HEK293 (cell line): ENCODE measurements at regions not wholly inside any gene's neighbourhood (a gene's known extent, or its start where the extent isn't known, plus 50 kb on each side); places are given as distances from the start of the nearest gene placed in this dataset.

Experiments
- YY1 ChIP-seq: fragments of 450-650 bp; formaldehyde crosslinking; IDR thresholded peaks from 2 replicates; pipeline ENCODE4 v1.5.1; 2018; ENCODE audit warnings: missing biosample characterization, missing genetic modification characterization
- ZBTB21 ChIP-seq: fragments of 450-650 bp; formaldehyde crosslinking; IDR thresholded peaks from 2 replicates; pipeline ENCODE4 v1.5.1; 2017; ENCODE audit warnings: missing biosample characterization, missing genetic modification characterization
- ZNF121 ChIP-seq: fragments of 450-650 bp; formaldehyde crosslinking; IDR thresholded peaks from 2 replicates; pipeline ENCODE4 v1.5.1; 2016; ENCODE audit warnings: missing biosample characterization, missing genetic modification characterization
- ZNF37A ChIP-seq: fragments of 450-650 bp; IDR thresholded peaks from 2 replicates; pipeline ENCODE4 v1.5.1; 2018; ENCODE audit warnings: missing biosample characterization, missing genetic modification characterization
- ZNF433 ChIP-seq: fragments of 450-650 bp; formaldehyde crosslinking; IDR thresholded peaks from 2 replicates; pipeline ENCODE4 v1.5.1; 2016; ENCODE audit warnings: missing biosample characterization, missing genetic modification characterization, low read depth
- ZNF830 ChIP-seq: fragments of 450-650 bp; IDR thresholded peaks from 2 replicates; pipeline ENCODE4 v1.5.0; 2018; ENCODE audit warnings: missing biosample characterization, missing genetic modification characterization, low read depth, mild to moderate bottlenecking, moderate library complexity
- ZSCAN23 ChIP-seq: fragments of 450-650 bp; formaldehyde crosslinking; IDR thresholded peaks from 2 replicates; pipeline ENCODE4 v1.5.1; 2016; ENCODE audit warnings: missing biosample characterization, missing genetic modification characterization
- ZSCAN30 ChIP-seq: fragments of 450-650 bp; IDR thresholded peaks from 2 replicates; pipeline ENCODE4 v1.5.1; 2018; ENCODE audit warnings: missing biosample characterization, mild to moderate bottlenecking, missing genetic modification characterization, moderate library complexity
- TF ChIP-seq, protein P1 (sequence below): fragments of 450-650 bp; formaldehyde crosslinking; IDR thresholded peaks from 2 replicates; pipeline ENCODE4 v1.5.1; 2016; ENCODE audit warnings: missing biosample characterization, missing genetic modification characterization
- TF ChIP-seq, protein P2 (sequence below): fragments of 450-650 bp; formaldehyde crosslinking; IDR thresholded peaks from 2 replicates; pipeline ENCODE4 v1.5.1; 2016; ENCODE audit warnings: missing biosample characterization, missing genetic modification characterization
- TF ChIP-seq, protein P3 (sequence below): fragments of 450-650 bp; formaldehyde crosslinking; IDR thresholded peaks from 2 replicates; pipeline ENCODE4 v1.5.1; 2017; ENCODE audit warnings: missing biosample characterization, missing genetic modification characterization
- TF ChIP-seq, protein P4 (sequence below): fragments of 450-650 bp; formaldehyde crosslinking; IDR thresholded peaks from 2 replicates; pipeline ENCODE4 v1.5.1; 2016; ENCODE audit warnings: missing biosample characterization, missing genetic modification characterization

DNA sequence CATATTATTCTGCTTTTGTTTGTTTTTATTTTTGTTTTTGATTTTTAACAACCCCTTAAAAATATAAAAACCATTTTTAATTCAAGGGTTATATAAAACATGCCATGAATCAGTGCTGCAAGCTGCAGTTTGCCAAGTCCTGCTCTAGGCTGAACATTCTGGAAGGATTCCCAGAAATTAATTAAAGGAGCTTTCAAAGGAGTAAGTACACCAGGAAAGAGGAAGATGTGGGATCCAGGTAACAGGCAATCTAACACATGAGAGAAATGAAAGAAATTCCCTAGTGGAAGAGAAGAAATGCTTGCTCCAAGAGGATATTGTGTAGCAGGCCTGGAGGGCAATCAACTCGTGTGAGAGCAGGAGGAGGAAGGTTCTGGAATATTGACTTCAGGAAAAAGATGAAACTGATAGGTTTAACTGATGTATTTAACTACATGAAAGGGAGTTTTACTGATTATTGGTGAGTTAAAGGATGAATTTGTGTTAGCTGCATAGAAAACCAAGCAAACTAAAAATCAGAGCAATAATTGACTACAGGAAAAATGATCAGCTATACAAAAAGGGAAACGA lies 146.0 kb upstream of the PHACTR1 start:
- no peak for TF ChIP-seq ZNF433 (tag by site-specific recombination)
- TF ChIP-seq, protein P1, sequence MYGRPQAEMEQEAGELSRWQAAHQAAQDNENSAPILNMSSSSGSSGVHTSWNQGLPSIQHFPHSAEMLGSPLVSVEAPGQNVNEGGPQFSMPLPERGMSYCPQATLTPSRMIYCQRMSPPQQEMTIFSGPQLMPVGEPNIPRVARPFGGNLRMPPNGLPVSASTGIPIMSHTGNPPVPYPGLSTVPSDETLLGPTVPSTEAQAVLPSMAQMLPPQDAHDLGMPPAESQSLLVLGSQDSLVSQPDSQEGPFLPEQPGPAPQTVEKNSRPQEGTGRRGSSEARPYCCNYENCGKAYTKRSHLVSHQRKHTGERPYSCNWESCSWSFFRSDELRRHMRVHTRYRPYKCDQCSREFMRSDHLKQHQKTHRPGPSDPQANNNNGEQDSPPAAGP (tag by site-specific recombination), result no peak
- TF ChIP-seq, protein P2, sequence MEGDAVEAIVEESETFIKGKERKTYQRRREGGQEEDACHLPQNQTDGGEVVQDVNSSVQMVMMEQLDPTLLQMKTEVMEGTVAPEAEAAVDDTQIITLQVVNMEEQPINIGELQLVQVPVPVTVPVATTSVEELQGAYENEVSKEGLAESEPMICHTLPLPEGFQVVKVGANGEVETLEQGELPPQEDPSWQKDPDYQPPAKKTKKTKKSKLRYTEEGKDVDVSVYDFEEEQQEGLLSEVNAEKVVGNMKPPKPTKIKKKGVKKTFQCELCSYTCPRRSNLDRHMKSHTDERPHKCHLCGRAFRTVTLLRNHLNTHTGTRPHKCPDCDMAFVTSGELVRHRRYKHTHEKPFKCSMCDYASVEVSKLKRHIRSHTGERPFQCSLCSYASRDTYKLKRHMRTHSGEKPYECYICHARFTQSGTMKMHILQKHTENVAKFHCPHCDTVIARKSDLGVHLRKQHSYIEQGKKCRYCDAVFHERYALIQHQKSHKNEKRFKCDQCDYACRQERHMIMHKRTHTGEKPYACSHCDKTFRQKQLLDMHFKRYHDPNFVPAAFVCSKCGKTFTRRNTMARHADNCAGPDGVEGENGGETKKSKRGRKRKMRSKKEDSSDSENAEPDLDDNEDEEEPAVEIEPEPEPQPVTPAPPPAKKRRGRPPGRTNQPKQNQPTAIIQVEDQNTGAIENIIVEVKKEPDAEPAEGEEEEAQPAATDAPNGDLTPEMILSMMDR (tag by site-specific recombination), result no peak
- TF ChIP-seq ZSCAN30 (tag by site-specific recombination), result no peak
- no peak for TF ChIP-seq ZNF830 (tag by site-specific recombination)
- TF ChIP-seq, protein P3, sequence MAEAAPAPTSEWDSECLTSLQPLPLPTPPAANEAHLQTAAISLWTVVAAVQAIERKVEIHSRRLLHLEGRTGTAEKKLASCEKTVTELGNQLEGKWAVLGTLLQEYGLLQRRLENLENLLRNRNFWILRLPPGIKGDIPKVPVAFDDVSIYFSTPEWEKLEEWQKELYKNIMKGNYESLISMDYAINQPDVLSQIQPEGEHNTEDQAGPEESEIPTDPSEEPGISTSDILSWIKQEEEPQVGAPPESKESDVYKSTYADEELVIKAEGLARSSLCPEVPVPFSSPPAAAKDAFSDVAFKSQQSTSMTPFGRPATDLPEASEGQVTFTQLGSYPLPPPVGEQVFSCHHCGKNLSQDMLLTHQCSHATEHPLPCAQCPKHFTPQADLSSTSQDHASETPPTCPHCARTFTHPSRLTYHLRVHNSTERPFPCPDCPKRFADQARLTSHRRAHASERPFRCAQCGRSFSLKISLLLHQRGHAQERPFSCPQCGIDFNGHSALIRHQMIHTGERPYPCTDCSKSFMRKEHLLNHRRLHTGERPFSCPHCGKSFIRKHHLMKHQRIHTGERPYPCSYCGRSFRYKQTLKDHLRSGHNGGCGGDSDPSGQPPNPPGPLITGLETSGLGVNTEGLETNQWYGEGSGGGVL (tag by site-specific recombination), result no peak
- TF ChIP-seq ZNF121 (tag by site-specific recombination), result no peak
- no peak for TF ChIP-seq ZNF37A (tag by site-specific recombination)
- no peak for TF ChIP-seq ZBTB21
- TF ChIP-seq ZSCAN23 (tag by site-specific recombination), result no peak
- TF ChIP-seq, protein P4, sequence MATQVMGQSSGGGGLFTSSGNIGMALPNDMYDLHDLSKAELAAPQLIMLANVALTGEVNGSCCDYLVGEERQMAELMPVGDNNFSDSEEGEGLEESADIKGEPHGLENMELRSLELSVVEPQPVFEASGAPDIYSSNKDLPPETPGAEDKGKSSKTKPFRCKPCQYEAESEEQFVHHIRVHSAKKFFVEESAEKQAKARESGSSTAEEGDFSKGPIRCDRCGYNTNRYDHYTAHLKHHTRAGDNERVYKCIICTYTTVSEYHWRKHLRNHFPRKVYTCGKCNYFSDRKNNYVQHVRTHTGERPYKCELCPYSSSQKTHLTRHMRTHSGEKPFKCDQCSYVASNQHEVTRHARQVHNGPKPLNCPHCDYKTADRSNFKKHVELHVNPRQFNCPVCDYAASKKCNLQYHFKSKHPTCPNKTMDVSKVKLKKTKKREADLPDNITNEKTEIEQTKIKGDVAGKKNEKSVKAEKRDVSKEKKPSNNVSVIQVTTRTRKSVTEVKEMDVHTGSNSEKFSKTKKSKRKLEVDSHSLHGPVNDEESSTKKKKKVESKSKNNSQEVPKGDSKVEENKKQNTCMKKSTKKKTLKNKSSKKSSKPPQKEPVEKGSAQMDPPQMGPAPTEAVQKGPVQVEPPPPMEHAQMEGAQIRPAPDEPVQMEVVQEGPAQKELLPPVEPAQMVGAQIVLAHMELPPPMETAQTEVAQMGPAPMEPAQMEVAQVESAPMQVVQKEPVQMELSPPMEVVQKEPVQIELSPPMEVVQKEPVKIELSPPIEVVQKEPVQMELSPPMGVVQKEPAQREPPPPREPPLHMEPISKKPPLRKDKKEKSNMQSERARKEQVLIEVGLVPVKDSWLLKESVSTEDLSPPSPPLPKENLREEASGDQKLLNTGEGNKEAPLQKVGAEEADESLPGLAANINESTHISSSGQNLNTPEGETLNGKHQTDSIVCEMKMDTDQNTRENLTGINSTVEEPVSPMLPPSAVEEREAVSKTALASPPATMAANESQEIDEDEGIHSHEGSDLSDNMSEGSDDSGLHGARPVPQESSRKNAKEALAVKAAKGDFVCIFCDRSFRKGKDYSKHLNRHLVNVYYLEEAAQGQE (tag by site-specific recombination), result no peak
- TF ChIP-seq YY1 (tag by site-specific recombination), result no peak
